HG02588 (cell line): ENCODE measurements at regions not wholly inside any gene's neighbourhood (a gene's known extent, or its start where the extent isn't known, plus 50 kb on each side); places are given as distances from the start of the nearest gene placed in this dataset.

Experiments
- ATAC-seq: cut with Tn5 transposase; IDR thresholded peaks from one replicate; pipeline ENCODE4 v1.9.1; 2021; ENCODE audit warnings: mild to moderate bottlenecking, moderate library complexity; ENCODE audit not compliant: unreplicated experiment

DNA sequence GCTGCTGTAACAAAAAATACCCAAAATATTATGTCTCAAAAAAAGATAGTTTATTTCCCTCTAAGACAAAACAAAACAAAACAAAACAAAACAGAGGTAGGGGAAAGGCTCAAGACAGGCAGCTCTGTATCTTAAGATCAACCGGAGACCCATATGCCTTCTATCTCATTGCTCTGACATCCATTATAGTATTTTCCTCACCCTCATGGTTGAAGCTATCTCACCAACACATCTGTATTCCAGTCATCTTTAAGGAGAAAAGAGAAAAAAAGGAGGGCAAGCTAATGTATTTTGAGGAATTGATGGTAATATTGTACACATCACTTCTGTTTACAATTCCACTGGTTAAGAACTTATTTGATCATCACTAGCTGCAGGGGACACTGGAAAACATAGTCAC, 239.7 kb downstream of the ICOS start:
- no peak for ATAC-seq

DNA sequence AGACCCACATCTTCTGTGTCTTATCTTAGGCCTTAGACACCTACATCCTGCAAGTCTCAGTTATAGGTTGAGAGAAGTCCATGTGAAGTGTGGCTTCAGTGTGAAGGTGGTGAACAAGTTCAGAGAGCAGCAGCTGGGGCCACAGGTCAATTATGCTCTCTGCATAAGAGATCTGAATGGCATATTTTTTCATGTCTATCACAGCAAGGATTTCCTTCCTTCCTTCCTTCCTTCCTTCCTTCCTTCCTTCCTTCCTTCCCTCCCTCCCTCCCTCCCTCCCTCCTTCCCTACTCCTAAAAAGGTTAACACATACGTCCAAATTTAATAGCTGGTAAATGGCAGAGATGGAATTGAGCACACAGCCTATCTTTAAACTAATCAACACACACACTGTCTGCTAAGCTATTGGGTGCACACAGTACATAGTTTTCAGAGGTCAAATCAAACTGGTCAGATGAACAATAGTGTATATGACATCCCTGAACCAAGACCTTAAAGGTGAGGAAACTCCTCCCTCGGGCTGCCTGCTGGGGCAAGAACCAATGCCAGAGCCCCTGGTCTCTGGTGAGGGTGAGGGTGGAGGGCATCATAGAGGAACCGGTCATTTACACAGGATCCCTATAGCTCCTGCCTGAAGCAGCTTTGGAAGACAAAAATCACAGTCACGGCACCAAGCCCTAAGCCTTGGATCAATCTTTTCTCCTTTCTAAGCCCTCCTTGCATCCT, 240.9 kb downstream of the ICOS start:
- no peak for ATAC-seq

DNA sequence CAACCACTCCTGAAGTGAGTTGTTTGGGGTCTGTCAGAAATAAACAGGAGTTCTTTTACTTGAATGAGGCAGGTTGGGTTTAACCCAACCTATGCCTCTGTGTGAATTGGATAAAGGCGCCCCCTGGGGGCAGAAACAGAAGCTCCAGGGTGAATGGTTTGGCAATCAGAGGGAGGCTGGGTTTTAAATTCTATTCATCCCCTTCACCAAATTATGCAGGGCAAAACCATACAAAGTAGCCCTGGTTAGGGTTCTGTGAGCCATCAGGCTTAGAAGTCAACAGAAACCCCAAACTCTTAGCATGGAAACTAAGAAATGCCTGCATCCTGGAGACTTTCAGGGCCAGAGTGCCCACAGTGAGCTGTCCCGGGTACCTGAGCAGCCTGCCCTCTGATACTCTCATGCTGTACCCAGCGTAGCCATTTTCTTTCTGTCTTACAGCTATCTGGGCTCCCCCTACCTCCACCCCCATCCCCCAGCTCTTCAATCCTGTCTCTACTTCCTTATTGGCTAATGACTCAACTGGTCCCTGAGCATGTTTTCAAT, 241.5 kb downstream of the ICOS start:
- ATAC-seq: no peak

DNA sequence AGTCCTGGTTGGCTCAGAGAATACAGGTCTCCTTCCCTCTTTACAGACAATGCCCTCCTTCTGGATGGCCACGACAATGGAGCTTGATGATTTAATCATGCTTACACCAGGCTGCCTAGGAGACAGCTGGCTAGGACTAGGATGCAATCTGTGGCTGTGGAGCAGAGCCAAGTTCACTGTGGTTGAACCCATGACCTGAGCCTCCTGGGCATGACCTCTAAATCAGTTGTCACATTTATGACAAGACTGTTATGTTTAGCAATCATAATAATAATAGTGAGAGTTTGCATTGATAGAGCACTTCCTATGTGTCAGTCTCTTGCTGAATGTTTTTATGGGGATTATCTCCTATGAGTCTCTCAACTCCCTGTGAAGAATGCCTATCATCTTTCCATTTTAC, 244.1 kb downstream of the ICOS start:
- ATAC-seq: no peak

DNA sequence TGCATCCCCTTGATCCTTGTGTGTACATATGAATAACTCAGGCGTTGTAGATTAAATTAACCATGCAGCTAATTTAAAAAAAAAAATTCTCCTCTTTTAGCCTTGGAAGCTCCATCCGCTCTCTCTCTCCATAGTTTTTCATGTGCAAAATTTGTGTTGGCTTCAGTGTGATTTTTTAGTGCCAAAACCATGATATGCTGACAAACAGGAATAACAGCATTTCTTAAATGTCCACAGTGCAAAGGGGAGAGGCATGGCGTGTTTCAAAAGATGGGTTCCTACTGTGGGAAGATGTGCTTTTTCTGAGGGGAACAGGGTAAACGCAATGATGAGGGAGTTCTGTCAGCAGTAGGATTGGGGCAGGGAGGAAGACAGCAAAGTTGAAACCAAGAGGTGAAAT, 247.0 kb downstream of the ICOS start:
- ATAC-seq: no peak

DNA sequence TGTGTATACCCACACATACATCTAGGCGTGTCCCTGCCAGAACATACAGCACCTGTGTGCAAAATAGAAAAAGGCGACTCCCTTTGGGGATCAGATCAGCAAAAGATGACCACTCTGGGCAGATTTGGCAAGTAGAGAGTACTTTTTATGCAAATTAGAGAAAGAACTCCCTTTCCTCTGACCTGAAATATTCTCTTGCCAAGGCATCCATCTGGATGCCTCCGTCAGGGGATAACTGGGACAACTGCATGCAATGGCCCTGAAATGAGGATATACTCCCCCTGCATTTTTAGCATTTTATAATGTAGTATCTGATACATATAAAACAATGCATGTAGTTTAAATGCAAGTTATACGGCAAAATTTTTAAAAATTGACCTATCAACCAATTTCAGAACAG, 247.7 kb downstream of the ICOS start:
- no peak for ATAC-seq

DNA sequence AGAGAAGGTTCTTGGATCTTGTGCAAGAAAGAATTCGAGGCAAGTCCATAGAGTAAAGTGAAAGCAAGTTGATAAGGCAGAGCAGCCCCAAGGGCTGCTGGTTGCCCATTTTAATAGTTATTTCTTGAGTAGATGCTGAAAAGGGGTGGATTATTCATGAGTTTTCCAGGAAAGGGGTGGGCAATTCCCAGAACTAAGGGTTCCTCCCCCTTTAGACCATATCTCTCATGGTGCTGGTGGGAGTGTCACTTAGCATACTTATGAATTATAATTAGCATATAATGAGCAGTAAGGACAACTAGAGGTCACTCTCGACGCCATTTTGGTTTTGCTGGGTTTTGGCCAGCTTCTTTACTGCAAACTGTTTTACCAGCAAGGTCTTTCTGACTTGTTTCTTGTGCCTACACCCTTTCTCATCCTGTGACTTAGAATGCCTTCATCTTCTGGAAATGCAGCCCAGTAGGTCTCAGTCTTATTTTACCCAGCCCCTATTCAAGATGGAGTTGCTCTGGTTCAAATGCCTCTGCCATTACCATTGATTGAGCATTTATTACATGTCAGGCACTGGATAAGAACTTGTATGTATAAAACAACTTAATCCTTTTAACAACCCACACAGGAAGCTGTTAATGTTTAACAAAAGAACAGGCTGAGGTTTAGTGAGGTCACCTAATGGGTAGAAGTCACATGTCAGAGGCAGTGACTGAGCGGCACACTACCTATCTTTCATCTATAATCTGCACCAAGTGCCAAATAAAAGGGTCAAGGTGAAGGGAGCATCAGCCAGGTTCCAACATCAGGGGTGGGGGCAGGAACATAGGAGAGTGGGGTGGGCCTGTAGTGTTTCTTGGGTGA, 250.9 kb downstream of the ICOS start:
- ATAC-seq: peak; percentile 49

DNA sequence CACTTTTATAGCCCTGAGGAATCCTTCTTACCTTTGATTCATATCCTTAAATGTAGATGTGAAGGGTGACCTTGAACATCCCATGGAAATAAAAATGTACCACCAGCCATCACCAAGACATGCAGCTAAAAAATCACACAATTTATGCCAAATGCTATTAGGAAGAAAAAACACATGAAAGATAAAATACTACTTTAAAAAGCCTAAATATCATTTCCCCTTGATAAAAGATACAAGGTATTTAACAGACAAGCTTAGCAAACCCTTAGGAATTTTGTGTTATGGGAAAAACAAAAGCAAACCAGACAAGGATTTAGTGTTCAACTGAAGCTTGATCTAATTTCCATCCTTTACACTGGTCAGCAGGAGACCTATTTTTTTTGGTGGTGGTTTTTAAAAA, 255.0 kb downstream of the ICOS start:
- ATAC-seq: no peak

DNA sequence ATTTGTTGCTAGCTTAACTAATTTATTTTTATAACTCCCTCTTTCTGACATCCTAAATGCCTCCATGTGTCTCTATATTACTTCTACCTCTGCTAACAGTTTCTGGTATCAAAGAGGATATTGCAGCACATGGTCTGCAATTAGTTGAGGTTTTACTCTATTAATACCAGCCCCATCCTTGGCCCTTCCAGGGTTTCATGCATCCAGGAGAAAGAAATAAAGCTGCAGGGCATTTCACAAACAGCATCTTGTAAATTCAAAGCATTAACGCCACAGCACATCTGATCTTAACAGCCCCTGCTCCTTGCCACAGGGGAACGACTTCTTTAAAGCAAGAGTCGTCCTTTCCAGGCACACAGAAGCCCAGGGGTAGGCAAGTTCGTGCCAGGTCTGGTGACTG, 258.9 kb downstream of the ICOS start:
- no peak for ATAC-seq

DNA sequence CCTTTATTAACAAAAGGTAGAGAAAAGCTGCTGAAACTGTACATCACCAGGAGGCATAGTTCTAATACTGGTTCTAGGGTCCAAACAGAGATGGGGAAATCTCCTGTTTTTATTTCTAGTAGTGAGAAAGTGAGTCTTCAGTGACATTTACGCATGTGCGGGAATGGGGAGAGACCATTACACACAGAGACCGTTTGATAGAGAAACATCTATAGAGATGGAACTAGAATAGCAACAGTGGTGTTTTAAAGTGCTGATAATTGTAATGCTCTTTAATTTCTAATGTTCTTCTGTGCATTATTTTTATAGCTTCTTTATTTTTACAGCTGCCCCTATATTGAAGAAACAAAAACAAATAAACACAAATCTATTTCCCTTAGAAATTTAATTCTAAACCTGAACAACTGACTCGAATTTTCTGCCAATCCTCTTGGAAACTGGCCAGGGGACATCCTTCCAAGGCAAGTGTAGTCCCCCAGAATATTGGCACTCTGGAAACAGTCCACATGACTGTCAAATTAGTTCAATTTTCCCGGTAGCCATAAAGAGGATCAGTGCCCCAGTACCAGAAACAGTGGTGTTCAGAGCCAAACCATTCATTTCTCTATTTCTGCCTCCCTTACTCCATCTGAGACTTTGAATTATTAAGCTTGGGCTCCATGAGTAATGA, 260.9 kb downstream of the ICOS start:
- ATAC-seq: no peak

DNA sequence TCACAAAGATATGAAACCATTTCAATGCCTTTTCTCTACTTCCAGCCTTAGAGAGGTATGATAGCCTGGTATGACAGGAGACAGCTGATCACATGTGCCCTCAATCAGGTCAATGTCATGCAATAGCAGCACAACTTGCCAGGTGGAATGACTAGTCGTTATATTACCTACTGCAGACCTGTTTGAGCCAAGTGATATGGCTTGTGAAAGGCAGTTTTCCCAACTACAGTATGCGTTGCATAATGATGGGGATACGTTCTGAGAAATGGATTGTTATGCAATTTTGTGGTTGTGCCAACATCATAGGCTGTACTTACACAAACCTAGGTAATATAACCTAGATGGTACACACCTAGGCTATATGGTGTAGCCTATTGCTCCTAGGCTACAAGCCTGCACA, 262.8 kb downstream of the ICOS start:
- ATAC-seq: no peak

DNA sequence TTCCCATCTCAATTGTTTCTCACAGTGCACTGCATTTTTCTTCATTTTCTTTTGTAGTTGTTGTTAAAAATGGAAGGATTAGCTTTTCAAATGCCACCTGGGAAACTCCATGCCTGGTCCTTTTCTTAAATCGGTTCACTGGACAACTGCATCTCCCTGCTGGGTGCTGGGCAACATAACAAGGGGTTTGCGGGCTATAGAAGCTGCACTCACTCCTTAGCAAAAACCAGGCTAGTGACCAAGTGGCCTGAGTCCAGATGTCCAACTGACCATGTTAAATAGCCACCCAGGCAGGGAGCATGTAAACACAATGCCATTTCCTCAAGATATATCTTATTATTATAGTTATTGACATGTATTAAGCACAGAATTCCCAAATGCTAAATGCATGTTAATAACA, 264.9 kb downstream of the ICOS start:
- ATAC-seq: no peak

DNA sequence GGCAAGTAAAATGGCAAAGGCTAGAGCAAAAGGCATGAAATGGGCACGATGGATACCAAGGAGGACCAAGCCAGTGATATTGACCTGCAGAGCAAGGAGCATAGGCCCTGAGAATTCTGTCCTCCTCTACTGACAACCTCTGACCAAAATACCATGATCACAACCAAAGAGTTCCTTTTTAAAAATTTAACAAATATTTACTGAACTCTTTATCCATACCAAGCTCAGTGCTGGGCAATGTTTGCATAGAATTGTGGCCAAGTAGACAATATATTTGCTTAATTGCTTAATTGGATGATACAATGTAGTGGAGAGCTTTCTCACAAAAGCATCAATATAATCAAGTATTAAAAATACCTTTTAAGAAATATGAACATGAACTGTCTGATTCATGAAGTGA, 265.7 kb downstream of the ICOS start:
- ATAC-seq: no peak

DNA sequence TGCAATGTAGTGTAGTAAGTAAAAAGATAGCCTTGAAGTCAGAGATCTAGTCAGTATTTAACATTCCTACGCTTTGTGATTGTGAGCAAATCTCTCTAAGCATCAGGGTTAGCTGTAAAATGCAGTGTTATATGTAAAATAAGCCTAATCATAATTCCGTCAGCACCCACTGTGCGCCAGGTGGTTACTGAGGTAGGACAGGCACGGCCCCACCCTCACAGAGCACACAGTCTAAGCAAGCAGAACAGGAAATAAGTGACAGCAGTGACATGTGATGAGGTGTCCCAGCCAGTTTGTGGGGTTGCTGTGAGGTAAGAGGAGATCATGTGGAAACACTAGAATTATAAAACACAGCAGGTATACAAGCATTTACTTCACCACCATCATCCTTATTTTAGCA, 267.1 kb downstream of the ICOS start:
- no peak for ATAC-seq

DNA sequence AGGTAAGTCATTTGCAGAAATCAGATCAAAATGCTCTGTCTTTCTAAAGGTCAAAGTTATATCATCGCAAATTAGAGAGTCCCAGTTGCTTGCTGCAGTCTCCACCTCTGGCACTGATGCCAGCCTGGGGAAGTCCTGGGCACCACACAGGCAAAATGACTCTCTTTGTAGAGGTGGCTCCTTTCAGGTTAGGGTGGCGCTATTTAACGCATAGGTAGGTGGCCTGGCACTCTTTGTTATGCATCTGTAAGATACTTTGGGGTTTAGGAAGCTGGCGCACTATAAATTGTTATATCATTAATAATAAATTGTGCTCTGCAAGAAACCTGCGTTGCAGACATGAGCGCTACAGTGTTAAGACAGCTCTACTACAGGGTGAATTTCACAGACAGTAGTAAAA, 268.5 kb downstream of the ICOS start:
- ATAC-seq: no peak

DNA sequence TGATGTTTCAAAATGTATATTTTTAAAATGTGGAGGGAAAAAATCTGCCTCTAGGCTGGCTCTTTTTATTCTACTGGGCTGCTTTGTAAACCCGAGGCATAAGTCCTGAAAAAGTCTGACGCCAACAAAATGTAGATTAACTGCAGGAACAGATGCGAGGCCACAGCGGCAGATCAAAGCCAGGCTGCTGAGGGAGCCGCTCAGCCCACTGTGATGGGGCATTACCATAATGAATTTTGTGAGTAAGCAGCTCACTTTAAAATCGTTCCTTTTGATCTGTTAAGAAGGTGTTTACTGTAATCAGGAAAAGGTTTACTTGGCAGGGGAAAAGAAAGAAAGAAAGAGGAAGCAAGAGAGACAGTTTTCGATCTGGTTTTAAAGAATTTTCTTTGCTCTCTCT, 269.0 kb downstream of the ICOS start:
- ATAC-seq: no peak

DNA sequence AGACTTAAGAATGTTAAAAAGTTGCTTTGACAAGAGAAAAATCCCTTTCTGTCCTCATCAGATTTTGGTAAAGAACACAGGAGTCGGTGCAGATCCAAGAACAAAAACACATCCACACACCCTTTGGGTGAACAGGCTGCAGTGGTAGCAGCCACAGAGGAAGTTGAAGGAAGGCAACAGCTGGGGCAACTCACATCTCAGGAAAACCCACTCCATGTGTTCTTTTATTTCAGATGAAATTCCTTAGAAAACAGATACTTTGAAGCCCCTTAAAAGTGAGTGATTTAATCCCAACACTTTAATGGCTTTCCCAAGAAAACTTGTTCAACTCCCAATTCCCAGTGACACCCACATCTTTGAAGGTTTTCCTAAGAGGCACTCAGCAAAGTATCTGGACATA, 271.3 kb downstream of the ICOS start:
- ATAC-seq: no peak

DNA sequence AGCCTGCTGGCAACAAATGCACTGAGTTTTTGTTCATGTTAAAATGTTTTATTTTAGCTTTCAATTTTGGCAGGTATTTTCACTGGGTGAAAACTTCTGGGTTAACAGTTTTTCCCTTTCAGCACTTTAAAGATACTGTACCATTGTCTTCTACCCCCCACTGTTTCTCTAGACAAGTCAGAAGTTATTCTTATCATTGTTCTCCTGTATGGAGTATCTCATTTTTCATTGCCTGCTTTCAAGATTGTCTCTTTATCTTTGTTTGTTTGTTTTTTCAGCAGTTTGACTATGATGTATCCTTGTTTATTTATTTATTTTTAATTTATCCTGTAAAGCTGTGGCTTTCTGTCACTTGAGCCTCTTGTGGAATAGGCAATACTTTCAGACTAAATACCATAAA, 277.0 kb downstream of the ICOS start:
- ATAC-seq: no peak

DNA sequence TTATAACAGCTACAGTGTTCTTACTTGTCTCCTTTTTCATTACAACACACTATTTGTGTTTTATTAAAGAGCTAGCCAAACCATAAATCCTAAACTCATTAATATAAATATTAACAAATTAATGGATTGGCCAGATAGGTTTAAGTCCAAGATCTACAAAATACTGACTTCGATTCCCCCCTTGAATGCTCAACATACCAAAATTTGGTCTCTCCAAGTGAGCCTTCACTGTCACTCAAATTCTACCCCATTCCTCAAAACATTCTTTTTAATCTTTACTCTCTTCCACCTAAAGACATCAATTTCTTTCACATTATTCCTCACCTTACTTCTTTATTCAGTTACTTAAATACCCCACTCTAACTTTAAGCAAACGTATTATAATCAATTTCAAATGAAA, 281.5 kb downstream of the ICOS start:
- ATAC-seq: no peak

DNA sequence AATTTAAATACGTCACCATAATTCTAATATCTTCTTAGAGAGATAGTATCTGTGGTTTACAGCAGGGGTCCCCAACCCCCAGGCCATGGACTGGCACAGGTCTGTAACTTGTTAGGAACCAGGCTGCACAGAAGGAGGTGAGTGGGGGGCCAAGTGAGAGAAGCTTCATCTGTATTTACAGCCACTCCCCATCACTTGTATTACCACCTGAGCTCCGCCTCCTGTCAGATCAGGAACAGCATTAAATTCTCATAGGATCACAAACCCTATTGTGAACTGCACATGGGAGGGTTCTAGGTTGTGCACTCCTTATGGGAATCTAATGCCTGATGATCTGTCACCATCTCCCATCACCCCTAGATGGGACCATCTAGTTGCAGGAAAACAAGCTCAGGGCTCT, 282.6 kb downstream of the ICOS start:
- no peak for ATAC-seq

DNA sequence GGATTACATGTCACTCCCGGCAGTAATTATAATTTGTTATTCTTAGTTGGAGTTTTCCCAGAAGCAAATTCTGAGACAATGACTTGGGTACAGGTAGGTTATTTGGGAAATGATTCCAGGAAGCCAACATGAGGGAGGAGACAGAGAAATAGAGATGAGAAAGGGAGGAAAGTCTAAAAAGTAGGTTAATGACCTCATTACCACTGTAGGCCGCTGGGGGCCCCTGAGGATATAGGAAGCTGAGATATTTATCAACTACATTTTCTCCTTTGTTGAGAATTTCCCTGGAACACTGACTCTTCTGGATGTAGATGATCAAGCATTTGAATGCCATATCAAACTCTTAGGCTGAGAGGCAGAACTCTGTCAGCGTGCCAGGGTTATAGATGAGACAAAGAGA, 284.3 kb downstream of the ICOS start:
- no peak for ATAC-seq

DNA sequence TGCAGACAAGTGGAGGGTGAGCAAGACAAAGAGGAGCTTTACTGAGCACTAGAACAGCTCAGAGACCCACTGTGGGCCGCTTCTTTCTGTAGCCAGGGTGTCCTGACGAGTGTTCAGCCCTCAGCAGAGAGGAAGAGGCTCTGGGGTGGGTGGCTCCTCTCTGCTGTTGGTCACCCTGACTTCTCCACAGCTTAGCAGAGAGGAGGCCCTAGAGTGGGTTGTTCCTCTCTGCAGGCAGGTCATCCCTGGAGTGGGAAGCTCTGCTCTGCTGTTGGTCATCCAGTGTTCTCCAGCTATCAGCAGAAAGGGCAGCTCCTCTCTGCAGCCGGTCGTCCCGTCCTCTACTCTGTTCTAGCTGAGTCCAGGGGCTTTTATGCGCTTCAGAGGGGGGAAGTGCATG, 286.5 kb downstream of the ICOS start:
- ATAC-seq: no peak
